H9 (cell line): ENCODE measurements at regions not wholly inside any gene's neighbourhood (a gene's known extent, or its start where the extent isn't known, plus 50 kb on each side); places are given as distances from the start of the nearest gene placed in this dataset.

Experiments
- DNase-seq: peaks from one replicate; pipeline ENCODE4 v3.0.0-alpha.2; 2017
- H2AFZ ChIP-seq: one replicate; pipeline ENCODE4 v1.6.1; 2013; ENCODE audit warnings: mild to moderate bottlenecking, low read length, control low read depth, moderate library complexity
- H2AK5ac ChIP-seq: 2 replicates; pipeline ENCODE4 v1.6.1; 2013; ENCODE audit warnings: low read length, control low read depth, mixed read lengths; ENCODE audit not compliant: insufficient read length
- H2BK120ac ChIP-seq: one replicate; pipeline ENCODE4 v1.6.1; 2013; ENCODE audit warnings: low read depth, mild to moderate bottlenecking, low read length, control low read depth, inconsistent platforms; ENCODE audit not compliant: poor library complexity, severe bottlenecking
- H2BK12ac ChIP-seq: 2 replicates; pipeline ENCODE4 v1.6.1; 2013; ENCODE audit warnings: low read length, control low read depth, mixed read lengths, low read depth; ENCODE audit not compliant: insufficient read length
- H2BK15ac ChIP-seq: 2 replicates; pipeline ENCODE4 v1.6.1; 2013; ENCODE audit warnings: low read depth, low read length, control low read depth
- H2BK20ac ChIP-seq: one replicate; pipeline ENCODE4 v1.6.1; 2013; ENCODE audit warnings: low read depth, mild to moderate bottlenecking, low read length, control low read depth, inconsistent platforms; ENCODE audit not compliant: poor library complexity, severe bottlenecking
- H2BK5ac ChIP-seq: 2 replicates; pipeline ENCODE4 v1.6.1; 2013; ENCODE audit warnings: low read length, control low read depth, mixed read lengths; ENCODE audit not compliant: insufficient read length
- H3K14ac ChIP-seq: 2 replicates; pipeline ENCODE4 v1.6.1; 2013; ENCODE audit warnings: low read length, control low read depth; ENCODE audit not compliant: insufficient read depth
- H3K18ac ChIP-seq: 2 replicates; pipeline ENCODE4 v1.6.1; 2013; ENCODE audit warnings: low read depth, mild to moderate bottlenecking, mixed read lengths, low read length, control low read depth; ENCODE audit not compliant: insufficient read length
- H3K23ac ChIP-seq: 2 replicates; pipeline ENCODE4 v1.6.1; 2013; ENCODE audit warnings: low read length, control low read depth, mixed read lengths, low read depth; ENCODE audit not compliant: insufficient read length
- H3K23me2 ChIP-seq: 2 replicates; pipeline ENCODE4 v1.6.1; 2013; ENCODE audit warnings: low read depth, mild to moderate bottlenecking, mixed read lengths, low read length, control low read depth; ENCODE audit not compliant: insufficient read length, poor library complexity, severe bottlenecking
- H3K27ac ChIP-seq: 2 replicates; pipeline ENCODE4 v1.5.1; 2013; ENCODE audit warnings: low read length, control low read depth, mixed read lengths, low read depth; ENCODE audit not compliant: insufficient read length
- H3K27me3 ChIP-seq: 2 replicates; pipeline ENCODE4 v1.6.1; 2013; ENCODE audit warnings: low read length, control low read depth, inconsistent platforms; ENCODE audit not compliant: insufficient read depth
- H3K4ac ChIP-seq: 2 replicates; pipeline ENCODE4 v1.6.1; 2013; ENCODE audit warnings: low read depth, mild to moderate bottlenecking, control low read depth, inconsistent platforms, low read length, moderate library complexity
- H3K4me1 ChIP-seq: 2 replicates; pipeline ENCODE4 v1.6.1; 2013; ENCODE audit warnings: low read length, control low read depth, inconsistent platforms; ENCODE audit not compliant: insufficient read depth
- H3K4me2 ChIP-seq: 2 replicates; pipeline ENCODE4 v1.6.1; 2013; ENCODE audit warnings: low read length, control low read depth, mixed read lengths; ENCODE audit not compliant: insufficient read length, insufficient read depth
- H3K56ac ChIP-seq: 2 replicates; pipeline ENCODE4 v1.6.1; 2013; ENCODE audit warnings: low read depth, mild to moderate bottlenecking, mixed read lengths, low read length, control low read depth; ENCODE audit not compliant: insufficient read length
- H3K79me1 ChIP-seq: 2 replicates; pipeline ENCODE4 v1.6.1; 2013; ENCODE audit warnings: low read depth, mild to moderate bottlenecking, moderate library complexity, low read length, control low read depth, inconsistent platforms; ENCODE audit not compliant: insufficient read depth, poor library complexity, severe bottlenecking
- H3K79me2 ChIP-seq: 2 replicates; pipeline ENCODE4 v1.6.1; 2013; ENCODE audit warnings: low read length, control low read depth, inconsistent platforms; ENCODE audit not compliant: insufficient read depth
- H3K9ac ChIP-seq: 2 replicates; pipeline ENCODE4 v1.6.1; 2013; ENCODE audit warnings: low read length, control low read depth, mixed read lengths; ENCODE audit not compliant: insufficient read length; ENCODE audit errors: extremely low read depth
- H3K9me3 ChIP-seq: one replicate; pipeline ENCODE4 v1.6.1; 2013; ENCODE audit warnings: low read depth, low read length, inconsistent platforms; ENCODE audit not compliant: control insufficient read depth
- H3T11ph ChIP-seq: one replicate; pipeline ENCODE4 v1.6.1; 2013; ENCODE audit warnings: mild to moderate bottlenecking, low read length, control low read depth, inconsistent platforms
- H4K20me1 ChIP-seq: one replicate; pipeline ENCODE4 v1.6.1; 2013; ENCODE audit not compliant: control insufficient read depth, insufficient read length, insufficient read depth
- H4K5ac ChIP-seq: 2 replicates; pipeline ENCODE4 v1.6.1; 2013; ENCODE audit warnings: low read depth, mild to moderate bottlenecking, mixed read lengths, low read length, control low read depth; ENCODE audit not compliant: insufficient read length
- H4K8ac ChIP-seq: replicated peaks from 2 replicates; pipeline ENCODE4 v1.6.1; 2013; ENCODE audit warnings: low read length, control low read depth, mixed read lengths, low read depth; ENCODE audit not compliant: insufficient read length
- H4K91ac ChIP-seq: 2 replicates; pipeline ENCODE4 v1.6.1; 2013; ENCODE audit warnings: low read depth, mild to moderate bottlenecking, moderate library complexity, mixed read lengths, low read length, control low read depth; ENCODE audit not compliant: insufficient read length
- H3K27ac Mint-ChIP-seq, 3 experiments: 2 replicates in 2 of 3; 3 replicates in 1 of 3; pipeline ENCODE4 v1.8.0; 2020 to 2021; ENCODE audit warnings: mixed read lengths in 3 of 3, mild to moderate bottlenecking in 1 of 3, moderate library complexity in 1 of 3
- H3K27me3 Mint-ChIP-seq: 2 replicates; pipeline ENCODE4 v1.8.0; 2021; ENCODE audit warnings: low read depth, mild to moderate bottlenecking, moderate library complexity, mixed read lengths
- H3K36me3 Mint-ChIP-seq, 3 experiments: 2 replicates in 2 of 3; 3 replicates in 1 of 3; pipeline ENCODE4 v1.8.0; 2020 to 2021; ENCODE audit warnings: low read depth in 3 of 3, mixed read lengths in 3 of 3; ENCODE audit not compliant: insufficient read depth in 1 of 3
- H3K4me1 Mint-ChIP-seq, 2 experiments: 2 replicates each; pipeline ENCODE4 v1.8.0; 2020; ENCODE audit warnings: mixed read lengths in 2 of 2
- H3K4me3 Mint-ChIP-seq, 2 experiments: 2 replicates in 1 of 2; 3 replicates in 1 of 2; pipeline ENCODE4 v1.8.0; 2020 to 2021; ENCODE audit warnings: mild to moderate bottlenecking in 2 of 2, mixed read lengths in 2 of 2, moderate library complexity in 1 of 2
- H3K9me3 Mint-ChIP-seq, 2 experiments: 2 replicates in 1 of 2; 3 replicates in 1 of 2; pipeline ENCODE4 v1.8.0; 2020; ENCODE audit warnings: mild to moderate bottlenecking in 2 of 2, mixed read lengths in 2 of 2, moderate library complexity in 1 of 2
- TF ChIP-seq, protein P1 (sequence below): fragments of 200-600 bp; sonication (generic); conservative IDR thresholded peaks from 3 replicates; pipeline ENCODE4 v1.8.0; 2021; ENCODE audit warnings: antibody characterized with exemption, mild to moderate bottlenecking

DNA sequence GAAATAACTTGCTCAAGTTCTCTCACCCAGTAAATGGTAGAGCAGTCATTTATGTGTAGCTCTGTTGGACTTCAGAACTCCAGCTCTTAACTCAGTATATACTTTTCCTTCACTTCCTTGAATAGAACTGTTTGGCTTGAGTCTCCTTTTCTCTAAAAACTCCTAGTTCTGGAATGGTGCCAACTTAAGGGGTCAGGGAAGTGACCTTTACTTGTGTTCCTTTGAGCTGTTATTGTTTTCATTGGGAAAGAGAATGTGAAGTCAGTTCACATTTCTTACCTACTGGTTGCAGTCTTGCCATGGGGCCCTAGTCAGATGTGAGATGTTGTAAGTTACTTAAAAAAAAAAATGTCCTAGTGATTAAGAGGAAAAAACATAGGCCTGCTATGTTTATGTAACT is 77.0 kb upstream of the MACF1 start:
- H3K56ac ChIP-seq: no peak overlapping the region
- H3K23ac ChIP-seq: no peak overlapping the region
- no peak overlapping the region for H3T11ph ChIP-seq
- H2AFZ ChIP-seq: no peak overlapping the region
- Mint-ChIP-seq H3K27ac (no peak overlapping the region; a peak in 1 of 7 replicates), H3K27me3 (no peaks in the 10 kb centered on the region), H3K4me3 (no peak overlapping the region), H3K36me3 (peaks cover 7 to 31% (median 28%) of the 10 kb centered on the region in 3 experiments; a peak in 6 of 7 replicates), H3K9me3 (no peaks in the 10 kb centered on the region), H3K4me1 (peaks cover 37 to 43% of the 10 kb centered on the region in 2 experiments)
- no peaks in the 10 kb centered on the region for H3K9me3 ChIP-seq
- H2BK15ac ChIP-seq: no peak overlapping the region
- H3K79me1 ChIP-seq: peaks cover 3% of the 10 kb centered on the region
- H3K23me2 ChIP-seq: no peaks in the 10 kb centered on the region
- H2AK5ac ChIP-seq: no peak overlapping the region
- H3K18ac ChIP-seq: no peak overlapping the region
- no peak overlapping the region for H2BK120ac ChIP-seq
- no peak overlapping the region for H4K5ac ChIP-seq
- H4K20me1 ChIP-seq: no peaks in the 10 kb centered on the region
- no peak overlapping the region for H2BK20ac ChIP-seq
- no peaks in the 10 kb centered on the region for H3K27me3 ChIP-seq
- H3K4ac ChIP-seq: no peak overlapping the region
- no peak overlapping the region for H2BK5ac ChIP-seq
- no peak overlapping the region for H3K4me2 ChIP-seq
- no peak overlapping the region for H4K91ac ChIP-seq
- TF ChIP-seq, protein P1, sequence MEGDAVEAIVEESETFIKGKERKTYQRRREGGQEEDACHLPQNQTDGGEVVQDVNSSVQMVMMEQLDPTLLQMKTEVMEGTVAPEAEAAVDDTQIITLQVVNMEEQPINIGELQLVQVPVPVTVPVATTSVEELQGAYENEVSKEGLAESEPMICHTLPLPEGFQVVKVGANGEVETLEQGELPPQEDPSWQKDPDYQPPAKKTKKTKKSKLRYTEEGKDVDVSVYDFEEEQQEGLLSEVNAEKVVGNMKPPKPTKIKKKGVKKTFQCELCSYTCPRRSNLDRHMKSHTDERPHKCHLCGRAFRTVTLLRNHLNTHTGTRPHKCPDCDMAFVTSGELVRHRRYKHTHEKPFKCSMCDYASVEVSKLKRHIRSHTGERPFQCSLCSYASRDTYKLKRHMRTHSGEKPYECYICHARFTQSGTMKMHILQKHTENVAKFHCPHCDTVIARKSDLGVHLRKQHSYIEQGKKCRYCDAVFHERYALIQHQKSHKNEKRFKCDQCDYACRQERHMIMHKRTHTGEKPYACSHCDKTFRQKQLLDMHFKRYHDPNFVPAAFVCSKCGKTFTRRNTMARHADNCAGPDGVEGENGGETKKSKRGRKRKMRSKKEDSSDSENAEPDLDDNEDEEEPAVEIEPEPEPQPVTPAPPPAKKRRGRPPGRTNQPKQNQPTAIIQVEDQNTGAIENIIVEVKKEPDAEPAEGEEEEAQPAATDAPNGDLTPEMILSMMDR: no peak
- no peak overlapping the region for H3K9ac ChIP-seq
- DNase-seq: no peak
- peaks cover 14% of the 10 kb centered on the region; the same call in 1 of the 2 replicates for H3K79me2 ChIP-seq
- no peak overlapping the region for H2BK12ac ChIP-seq
- no peak overlapping the region for H3K14ac ChIP-seq
- H3K4me1 ChIP-seq: peaks cover 20% of the 10 kb centered on the region
- H3K27ac ChIP-seq: no peak overlapping the region
- no peak overlapping the region for H4K8ac ChIP-seq
